ENCODE measurements at regions not wholly inside any gene's neighbourhood (a gene's known extent, or its start where the extent isn't known, plus 50 kb on each side); places are given as distances from the start of the nearest gene placed in this dataset.

GRCh38 chr10:29925771-29926692 lies 133.4 kb downstream of the JCAD start:
- DNase-seq = peak; percentile 16

- DNase-seq = no peak
Measured at GRCh38 chr10:29924436-29924835, 134.9 kb downstream of the JCAD start.

- no peak for DNase-seq
Measured at GRCh38 chr10:29923416-29923965, 135.9 kb downstream of the JCAD start.

GRCh38 chr10:29922892-29923291 lies 136.5 kb downstream of the JCAD start:
- no peak for DNase-seq

- no peak for DNase-seq
Measured at GRCh38 chr10:29922226-29922625, 137.2 kb downstream of the JCAD start.

- DNase-seq = no peak
Measured at GRCh38 chr10:29921071-29921446, 138.3 kb downstream of the JCAD start.

- DNase-seq = no peak
Measured at GRCh38 chr10:29920408-29921070, 138.8 kb downstream of the JCAD start.

- DNase-seq = no peak
Measured at GRCh38 chr10:29918623-29919400, 140.6 kb downstream of the JCAD start.

GRCh38 chr10:29917311-29917710 lies 142.1 kb downstream of the JCAD start:
- DNase-seq = no peak

GRCh38 chr10:29916669-29917068 lies 142.7 kb downstream of the JCAD start:
- no peak for DNase-seq

- no peak for DNase-seq
Measured at GRCh38 chr10:29914986-29915785, 144.2 kb downstream of the JCAD start.

- DNase-seq = no peak
Measured at GRCh38 chr10:29908962-29909361, 150.4 kb downstream of the JCAD start.

- no peak for DNase-seq
Measured at GRCh38 chr10:29900865-29901264, 158.5 kb downstream of the JCAD start.

GRCh38 chr10:29897999-29898716 lies 161.2 kb downstream of the JCAD start:
- no peak for DNase-seq

GRCh38 chr10:29897430-29897829 lies 162.0 kb downstream of the JCAD start:
- no peak for DNase-seq

- DNase-seq = no peak
Measured at GRCh38 chr10:29896053-29896452, 163.3 kb downstream of the JCAD start.

GRCh38 chr10:29895456-29895855 lies 163.9 kb downstream of the JCAD start:
- peak; percentile 71 for DNase-seq

GRCh38 chr10:29888321-29888720 lies 171.1 kb downstream of the JCAD start:
- DNase-seq = no peak

- DNase-seq = no peak
Measured at GRCh38 chr10:29886299-29886698, 173.1 kb downstream of the JCAD start.

GRCh38 chr10:29883231-29883630 lies 176.2 kb downstream of the JCAD start:
- no peak for DNase-seq

GRCh38 chr10:29882766-29883165 lies 176.6 kb downstream of the JCAD start:
- no peak for DNase-seq
